ENCODE measurements at regions not wholly inside any gene's neighbourhood (a gene's known extent, or its start where the extent isn't known, plus 50 kb on each side); places are given as distances from the start of the nearest gene placed in this dataset.

DNA sequence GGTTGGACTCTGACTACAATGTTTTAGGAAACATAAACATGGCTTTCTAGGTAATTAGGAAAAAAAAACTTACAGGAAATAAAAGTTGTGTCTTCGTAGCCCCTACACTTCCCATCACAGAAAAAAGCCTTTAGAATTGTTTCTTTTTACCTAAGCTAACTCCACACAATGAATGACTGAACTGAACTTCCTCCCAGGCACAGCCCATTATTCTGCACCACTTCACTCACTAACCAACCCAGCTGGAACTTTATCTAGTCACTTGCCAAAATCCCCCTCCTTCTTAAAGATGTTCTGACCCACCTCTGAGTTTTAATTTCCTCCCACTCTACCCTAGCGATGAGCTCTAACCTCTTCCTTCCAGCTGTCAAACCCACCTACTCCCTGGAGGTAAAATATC lies 91.7 kb upstream of the MEOX2 start:
- TF ChIP-seq, protein P1, sequence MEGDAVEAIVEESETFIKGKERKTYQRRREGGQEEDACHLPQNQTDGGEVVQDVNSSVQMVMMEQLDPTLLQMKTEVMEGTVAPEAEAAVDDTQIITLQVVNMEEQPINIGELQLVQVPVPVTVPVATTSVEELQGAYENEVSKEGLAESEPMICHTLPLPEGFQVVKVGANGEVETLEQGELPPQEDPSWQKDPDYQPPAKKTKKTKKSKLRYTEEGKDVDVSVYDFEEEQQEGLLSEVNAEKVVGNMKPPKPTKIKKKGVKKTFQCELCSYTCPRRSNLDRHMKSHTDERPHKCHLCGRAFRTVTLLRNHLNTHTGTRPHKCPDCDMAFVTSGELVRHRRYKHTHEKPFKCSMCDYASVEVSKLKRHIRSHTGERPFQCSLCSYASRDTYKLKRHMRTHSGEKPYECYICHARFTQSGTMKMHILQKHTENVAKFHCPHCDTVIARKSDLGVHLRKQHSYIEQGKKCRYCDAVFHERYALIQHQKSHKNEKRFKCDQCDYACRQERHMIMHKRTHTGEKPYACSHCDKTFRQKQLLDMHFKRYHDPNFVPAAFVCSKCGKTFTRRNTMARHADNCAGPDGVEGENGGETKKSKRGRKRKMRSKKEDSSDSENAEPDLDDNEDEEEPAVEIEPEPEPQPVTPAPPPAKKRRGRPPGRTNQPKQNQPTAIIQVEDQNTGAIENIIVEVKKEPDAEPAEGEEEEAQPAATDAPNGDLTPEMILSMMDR (IDR thresholded peaks at IDR 0.05; ENCODE audit: low read depth, low read length, poor library complexity, severe bottlenecking), result no peak
- TF ChIP-seq EZH2phosphoT487 (IDR thresholded peaks at IDR 0.05; ENCODE audit: borderline replicate concordance, low read length), result no peak

Data from DOHH2 (cell line).